Erythroblast (primary cell): ENCODE measurements at regions not wholly inside any gene's neighbourhood (a gene's known extent, or its start where the extent isn't known, plus 50 kb on each side); places are given as distances from the start of the nearest gene placed in this dataset.

Experiments used
- DNase-seq, 2 experiments: peaks; one replicate each; lab custom pipeline; 2025; lab: John Stamatoyannopoulos, UW
- GATA1 ChIP-seq: IDR thresholded peaks from 2 replicates; pipeline ENCODE4 v1.6.1; 2011; ENCODE audit warnings: low read depth, mild to moderate bottlenecking, control low read depth, low read length, moderate library complexity
- POLR2A ChIP-seq: IDR thresholded peaks from 2 replicates; pipeline ENCODE4 v1.6.1; 2011; ENCODE audit warnings: mild to moderate bottlenecking, low read length

DNA sequence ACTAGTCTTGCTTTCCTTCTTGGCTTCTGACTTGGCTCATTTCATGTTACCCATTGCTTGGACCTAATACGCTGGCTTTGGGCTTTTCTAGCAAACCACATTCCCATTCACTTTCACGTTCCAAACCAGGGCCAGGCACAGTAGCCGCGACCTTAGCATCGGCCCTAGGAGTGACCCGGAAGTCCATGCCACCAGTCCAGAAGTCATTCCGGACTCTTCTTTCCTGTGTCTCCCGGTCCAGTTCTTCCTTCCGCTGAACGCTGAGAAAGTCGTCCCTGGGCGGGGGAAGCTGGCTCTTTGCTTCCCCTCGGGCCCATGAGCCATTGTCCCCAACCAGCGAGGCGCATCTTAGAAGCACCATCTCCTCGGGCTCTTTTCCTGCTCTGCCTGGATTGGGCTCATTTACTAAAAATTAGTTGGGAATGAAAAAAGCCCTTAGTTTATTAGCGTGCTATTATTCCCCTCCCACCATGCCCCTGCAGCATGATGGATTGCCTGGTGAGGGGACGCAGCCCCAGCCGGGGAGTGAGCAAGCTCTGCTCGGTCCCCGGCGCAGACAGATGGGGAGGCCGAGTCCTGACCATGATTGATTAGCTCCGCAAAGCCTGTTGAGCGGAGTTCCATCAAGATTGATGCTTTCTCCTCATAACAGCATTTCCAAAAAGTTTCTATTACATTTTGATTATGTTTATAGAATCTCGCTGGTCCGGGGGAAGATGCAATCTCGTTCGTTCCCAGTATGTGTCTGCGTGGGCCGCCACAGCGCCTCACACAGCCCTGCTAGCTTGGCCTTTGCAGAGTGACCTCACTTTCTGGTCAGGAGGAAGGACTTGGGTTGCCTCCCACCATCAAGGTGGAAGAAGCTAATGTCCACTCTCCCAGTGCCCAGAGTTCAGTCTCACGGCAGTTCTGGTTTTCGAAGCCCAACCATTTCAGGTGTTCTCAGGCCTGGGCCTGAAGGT, 115.1 kb upstream of the TOP1 start:
- no peak for DNase-seq
- TF ChIP-seq POLR2A (no peak), GATA1 (no peak)

DNA sequence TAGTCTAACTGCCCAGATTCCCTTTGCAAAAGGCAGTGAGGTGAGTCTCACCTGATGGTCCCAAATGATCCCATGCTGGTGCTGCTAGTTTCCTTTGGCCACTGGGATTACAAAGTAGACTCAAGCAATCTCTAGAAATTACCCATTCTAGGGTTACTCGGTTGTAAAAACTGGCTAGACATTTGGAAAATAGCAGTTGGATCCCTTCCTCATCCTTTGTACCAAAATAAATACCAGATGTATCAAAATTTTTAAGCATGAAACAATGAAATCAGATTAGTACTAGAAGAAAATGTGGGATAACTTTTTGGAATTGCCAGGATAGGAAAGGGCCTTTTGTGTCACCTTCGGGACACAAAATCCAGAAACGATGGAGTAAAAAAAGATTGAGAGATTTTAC, 112.9 kb upstream of the TOP1 start:
- DNase-seq: no peak
- TF ChIP-seq POLR2A (no peak), GATA1 (no peak)

DNA sequence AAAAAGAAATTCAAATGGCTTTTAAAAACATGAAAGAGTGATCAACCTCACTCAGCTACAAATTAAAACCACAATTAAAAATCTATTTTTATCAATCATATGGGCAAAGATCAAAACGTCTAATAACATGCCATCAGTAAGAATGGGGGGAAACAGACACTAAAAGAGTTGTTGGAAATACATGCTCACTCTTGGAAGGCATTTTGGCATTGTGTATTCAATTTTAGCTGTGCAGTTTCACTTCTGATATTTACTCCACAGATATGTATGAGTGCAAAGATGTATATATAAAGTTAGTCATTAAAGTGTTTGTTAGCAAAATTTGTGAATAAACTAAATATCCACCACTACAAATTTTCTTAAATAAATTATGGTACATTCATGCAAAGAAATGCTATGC, 112.3 kb upstream of the TOP1 start:
- TF ChIP-seq GATA1 (no peak), POLR2A (no peak)
- no peak for DNase-seq

DNA sequence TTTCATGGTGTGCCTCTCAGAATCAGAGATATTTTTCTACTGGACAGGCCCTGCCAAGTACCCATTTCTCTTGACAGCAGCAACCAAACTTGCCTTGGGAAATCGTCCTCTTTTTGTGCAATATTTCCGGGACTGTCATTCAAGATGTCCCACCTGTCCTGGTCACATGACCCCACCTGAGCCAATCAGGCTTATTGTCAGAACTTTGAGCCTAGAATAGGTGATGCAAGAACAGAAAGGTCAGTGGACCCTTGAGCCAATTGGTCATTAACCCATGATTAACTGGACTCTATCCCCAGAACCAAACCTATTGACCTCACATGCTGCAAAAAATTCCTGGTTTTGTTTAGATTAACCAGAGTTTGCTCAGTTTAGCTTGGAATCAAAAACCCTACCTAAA, 108.3 kb upstream of the TOP1 start:
- TF ChIP-seq POLR2A (no peak), GATA1 (no peak)
- no peak for DNase-seq

DNA sequence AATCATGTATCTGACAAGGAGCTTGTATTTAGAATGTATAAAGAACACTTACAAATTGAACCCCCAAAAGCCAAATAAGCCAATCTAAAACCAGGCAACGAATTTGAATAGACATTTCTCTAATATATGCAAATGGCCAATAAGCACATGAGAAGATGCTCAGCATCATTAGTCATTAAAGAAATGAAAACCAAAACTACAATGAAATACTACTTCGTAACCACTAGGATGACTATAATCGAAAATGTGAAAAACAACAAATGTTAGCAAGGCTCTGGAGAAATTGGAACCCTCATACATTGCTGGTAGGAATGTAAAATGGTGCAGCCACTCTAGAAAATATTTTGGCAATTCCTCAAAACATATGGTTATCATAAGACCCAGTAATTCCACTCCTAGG, 105.8 kb upstream of the TOP1 start:
- DNase-seq: no peak
- no peak for TF ChIP-seq POLR2A
- TF ChIP-seq GATA1: no peak

DNA sequence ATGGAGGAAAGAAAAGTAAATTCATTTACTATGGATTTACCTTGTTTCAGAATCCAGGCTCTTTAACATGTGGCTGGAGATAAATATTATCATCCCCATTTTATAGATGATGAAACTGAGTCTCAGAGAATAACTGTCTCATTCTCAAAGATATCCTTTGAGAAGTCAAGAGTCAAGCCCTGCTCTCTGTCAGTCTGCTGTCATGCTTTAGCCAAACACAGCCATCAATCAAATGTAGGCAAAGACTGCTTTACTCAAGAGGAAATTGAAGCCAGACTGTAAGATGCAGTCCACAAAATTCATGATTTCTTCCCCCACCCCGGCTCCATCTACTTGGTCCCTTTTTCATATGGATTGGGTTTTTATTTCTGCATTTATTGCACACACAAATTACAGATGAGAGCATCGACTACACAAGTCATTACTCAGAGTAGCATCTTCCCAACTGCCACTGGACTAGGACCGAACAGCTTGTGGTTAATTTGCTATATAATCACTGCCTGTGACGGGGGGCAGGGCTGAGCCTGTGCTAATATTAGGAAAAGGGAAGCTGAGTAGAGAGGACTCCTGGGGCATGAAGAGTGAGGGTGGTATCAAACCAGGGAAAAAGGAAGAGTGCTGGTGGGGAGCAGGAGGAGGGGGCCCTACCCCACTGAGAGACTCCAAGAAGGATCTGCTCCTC, 102.7 kb upstream of the TOP1 start:
- TF ChIP-seq POLR2A (no peak), GATA1 (no peak)
- no peak for DNase-seq

DNA sequence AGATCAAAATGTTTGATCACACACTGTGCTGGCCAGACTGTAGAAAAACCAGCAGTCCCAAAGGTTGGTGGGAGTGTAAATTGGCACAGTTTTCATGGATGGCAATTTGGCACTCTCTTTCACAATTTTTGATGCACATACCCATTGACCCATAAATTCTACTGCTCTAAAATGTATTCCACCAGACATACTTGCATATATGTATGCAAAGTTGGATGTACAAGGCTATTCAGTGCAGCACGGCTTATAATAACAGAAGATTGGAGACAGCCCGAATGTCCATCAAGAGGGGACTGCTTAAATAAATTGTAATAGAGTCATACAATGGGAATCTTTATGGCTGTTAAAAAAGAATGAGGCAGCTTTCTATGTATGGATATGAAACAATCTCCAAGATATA, 101.7 kb upstream of the TOP1 start:
- no peak for TF ChIP-seq GATA1
- no peak for TF ChIP-seq POLR2A
- DNase-seq: no peak

DNA sequence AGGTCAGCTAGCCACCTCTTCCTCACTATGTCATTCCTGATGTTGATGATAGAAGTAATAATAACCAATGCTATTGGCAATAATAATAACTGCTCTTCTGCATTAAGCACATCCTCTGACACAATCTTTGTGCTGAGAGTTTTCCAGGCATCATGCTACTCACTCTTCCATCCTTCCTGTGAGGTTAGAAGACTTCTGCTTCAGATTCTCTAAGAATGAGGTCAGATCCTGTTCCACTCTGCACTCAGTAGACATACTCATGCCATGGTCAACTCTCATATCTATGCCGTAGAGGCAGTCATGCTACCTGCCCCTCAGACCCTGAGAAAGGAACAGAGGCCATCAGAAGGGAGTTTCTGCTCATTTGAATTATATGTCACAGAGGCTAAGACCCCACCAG, 98.1 kb upstream of the TOP1 start:
- no peak for DNase-seq
- no peak for TF ChIP-seq POLR2A
- TF ChIP-seq GATA1: no peak

DNA sequence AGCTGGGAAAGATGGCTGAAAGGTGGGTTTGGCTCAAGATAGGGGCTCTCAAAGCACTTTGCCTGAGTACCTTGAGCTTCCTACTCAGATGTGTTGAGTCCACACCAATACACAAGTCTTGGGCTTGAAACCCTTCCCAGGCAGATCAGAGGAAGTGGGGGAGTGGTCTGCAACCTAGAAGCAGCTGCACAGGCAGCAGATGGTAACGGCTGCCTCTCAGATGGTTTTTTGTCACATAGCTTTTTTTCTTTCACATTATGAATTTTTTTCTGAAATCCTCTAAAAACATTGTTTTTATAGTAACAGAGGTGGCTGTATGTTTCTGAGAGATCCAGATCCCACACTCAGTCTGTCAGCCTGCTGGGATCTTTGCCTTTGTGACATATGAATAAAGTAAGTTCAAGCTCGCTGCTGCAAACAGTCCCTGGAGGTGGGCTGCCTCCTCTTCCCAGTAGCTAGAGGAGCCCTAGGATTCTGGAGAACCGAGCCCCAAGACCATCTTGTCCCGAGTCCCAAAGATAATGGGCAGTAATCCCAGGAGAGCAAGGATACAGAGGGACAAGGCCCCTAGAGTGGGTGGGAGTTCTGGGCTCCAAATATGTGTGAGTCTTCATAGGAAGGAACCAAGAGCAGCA, 97.1 kb upstream of the TOP1 start:
- no peak for TF ChIP-seq GATA1
- no peak for TF ChIP-seq POLR2A
- DNase-seq: no peak

DNA sequence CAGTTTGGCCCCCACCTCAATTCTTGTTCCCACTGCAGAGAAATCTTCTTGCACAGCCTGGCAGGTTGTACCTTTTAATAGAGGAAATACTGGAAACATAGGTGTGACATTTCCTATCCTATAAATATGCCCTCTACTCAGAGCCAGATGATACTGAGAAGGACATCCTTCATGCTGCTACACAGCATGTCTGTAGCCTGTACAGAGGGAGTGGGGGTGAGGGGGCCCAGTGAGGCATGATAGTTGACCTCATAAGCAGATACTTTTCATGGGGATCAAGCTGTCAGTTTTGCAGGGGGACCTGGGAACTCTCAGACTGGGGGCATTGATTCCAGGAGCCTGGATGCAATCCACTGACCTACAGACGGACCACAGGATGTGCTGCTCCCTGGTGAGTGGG, 96.2 kb upstream of the TOP1 start:
- TF ChIP-seq GATA1 (no peak), POLR2A (no peak)

DNA sequence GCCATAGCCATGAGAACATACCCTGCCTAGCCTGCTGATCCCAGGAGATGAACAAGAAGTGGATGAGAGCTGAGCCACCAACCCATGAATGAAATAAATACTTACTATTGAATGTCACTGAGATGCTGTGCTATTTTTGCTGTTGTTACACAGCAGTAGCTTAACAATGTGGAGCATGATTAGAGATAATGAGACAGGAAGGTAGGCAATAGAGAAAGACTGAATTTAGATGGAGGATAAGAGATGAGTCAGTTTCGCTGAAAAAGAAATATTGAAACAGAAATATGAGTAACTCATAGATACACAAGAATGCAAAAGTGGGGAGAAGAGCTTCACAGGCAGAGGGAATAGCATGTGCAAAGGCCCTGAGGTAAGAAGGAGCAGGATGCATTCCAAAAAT, 94.9 kb upstream of the TOP1 start:
- no peak for DNase-seq
- TF ChIP-seq GATA1: no peak
- TF ChIP-seq POLR2A: no peak

More for the DNA sequence above, 96.2 kb upstream of the TOP1 start:
- no peak for DNase-seq

DNA sequence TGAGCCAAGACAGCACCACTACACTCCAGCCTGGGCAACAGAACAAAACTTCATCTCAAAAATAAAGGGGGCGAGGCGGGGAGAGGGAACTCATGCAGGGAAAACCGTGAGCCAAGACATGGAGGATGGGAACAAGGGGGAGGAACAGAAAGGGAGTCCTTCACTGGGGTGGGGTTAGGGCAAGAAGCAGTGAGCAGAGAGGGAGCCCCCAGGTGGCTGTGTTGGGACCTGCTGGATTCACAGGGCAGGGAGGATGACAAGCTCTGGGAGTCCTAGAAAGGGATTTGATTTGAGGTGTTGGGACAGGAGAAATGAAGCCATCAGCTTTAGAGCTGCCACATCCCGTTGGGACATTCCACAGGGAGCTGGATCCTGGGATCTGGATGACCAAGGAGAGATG, 90.6 kb upstream of the TOP1 start:
- TF ChIP-seq GATA1: no peak
- TF ChIP-seq POLR2A: no peak
- DNase-seq: no peak

DNA sequence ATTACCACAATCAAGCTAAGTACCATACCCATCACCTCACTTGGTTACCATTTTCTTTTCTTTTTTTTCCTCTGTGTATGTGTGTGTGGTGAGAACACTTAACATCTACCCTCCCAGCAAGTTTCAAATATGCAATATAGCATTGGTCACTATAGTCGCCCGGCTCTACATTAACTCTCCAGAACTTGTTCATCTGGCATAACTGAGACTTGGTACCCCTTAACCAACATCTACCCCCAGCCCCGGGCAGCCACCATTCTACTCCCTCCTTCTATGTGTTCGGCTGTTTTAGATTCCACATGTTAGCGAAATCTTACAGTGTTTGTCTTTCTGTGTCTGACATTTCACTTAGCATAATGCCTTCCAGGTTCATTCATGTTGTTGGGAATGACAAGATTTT, 89.0 kb upstream of the TOP1 start:
- TF ChIP-seq GATA1: no peak
- no peak for TF ChIP-seq POLR2A

DNA sequence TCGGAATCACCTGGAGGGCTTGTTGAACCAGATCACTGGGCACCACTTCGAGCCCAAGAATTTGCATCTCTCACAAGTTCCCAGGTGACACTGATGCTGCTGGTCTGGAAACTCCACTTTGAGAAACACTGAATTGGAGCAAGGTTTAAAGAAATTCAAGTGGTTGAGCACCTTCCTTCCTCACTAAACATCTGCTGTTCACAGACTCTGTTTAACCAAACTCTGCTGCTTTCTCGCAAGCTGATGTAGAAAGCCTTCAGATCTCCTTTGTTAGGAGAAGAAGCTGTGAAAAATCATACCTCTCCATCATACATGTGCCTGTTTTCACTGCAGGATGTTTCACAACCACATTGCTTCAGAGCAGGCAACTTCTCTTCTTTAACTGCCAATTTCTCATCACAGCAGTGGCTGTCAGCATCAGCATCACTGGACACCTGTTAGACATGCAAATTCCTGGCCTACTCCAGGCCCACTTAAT, 87.5 kb upstream of the TOP1 start:
- DNase-seq: no peak
- TF ChIP-seq GATA1: no peak
- TF ChIP-seq POLR2A: no peak

More for the DNA sequence above, 89.0 kb upstream of the TOP1 start:
- no peak for DNase-seq
